K562 (cell line): ENCODE measurements at regions not wholly inside any gene's neighbourhood (a gene's known extent, or its start where the extent isn't known, plus 50 kb on each side); places are given as distances from the start of the nearest gene placed in this dataset.

ENCODE experiments used
- CTCF ChIP-seq, 3 experiments: IDR thresholded peaks in 2 of 3; conservative IDR thresholded peaks in 1 of 3; 2 replicates each; pipeline ENCODE4 v1.5.1; 2011 to 2012; ENCODE audit warnings: low read length in 3 of 3, mild to moderate bottlenecking in 3 of 3, control low read depth in 2 of 3, improper control_type of control experiment in 1 of 3, inconsistent platforms in 1 of 3, low read depth in 1 of 3, mixed read lengths in 1 of 3, moderate library complexity in 1 of 3; ENCODE audit not compliant: insufficient read depth in 2 of 3
- GATAD2A ChIP-seq: fragments of 450-650 bp; IDR thresholded peaks from 2 replicates; pipeline ENCODE4 v1.6.1; 2017
- JUNB ChIP-seq: fragments of 450-650 bp; formaldehyde crosslinking; conservative IDR thresholded peaks from 2 replicates; pipeline ENCODE4 v1.4.0; 2020; ENCODE audit warnings: mild to moderate bottlenecking
- TEAD2 ChIP-seq: fragments of 450-650 bp; IDR thresholded peaks from 2 replicates; pipeline ENCODE4 v1.6.1; 2016; ENCODE audit warnings: missing genetic modification characterization, control low read depth, missing compliant biosample characterization

GRCh38 chr10:121231079-121231478 lies 367.2 kb downstream of the FGFR2 start:
- TF ChIP-seq CTCF (IDR thresholded peaks at IDR 0.05 in 2 of 3, conservative IDR thresholded peaks at IDR 0.05 in 1 of 3; ENCODE audit: insufficient read depth in 2 of 3, low read depth in 1 of 3, low read length in 3 of 3) (no peak), GATAD2A (no peak), JUNB (CRISPR knock-in tag) (no peak), TEAD2 (tag) (no peak)
